ENCODE measurements at regions not wholly inside any gene's neighbourhood (a gene's known extent, or its start where the extent isn't known, plus 50 kb on each side); places are given as distances from the start of the nearest gene placed in this dataset.

GRCh38 chr10:57874810-57875209 lies 392.9 kb downstream of the IPMK start:
- Mint-ChIP-seq H3K9me3 (no peaks in the 10 kb centered on the region), H3K4me3 (no peak overlapping the region), H3K36me3 (ENCODE audit: low read depth) (no peaks in the 10 kb centered on the region; the same call in 2 of the 3 replicates), H3K27ac (no peak overlapping the region), H3K4me1 (no peaks in the 10 kb centered on the region), H3K27me3 (ENCODE audit: insufficient read depth, low read depth, poor library complexity) (no peaks in the 10 kb centered on the region)
- H3K9me2 ChIP-seq (ENCODE audit: insufficient read depth): no peaks in the 10 kb centered on the region
- no peaks in the 10 kb centered on the region for H3K36me3 ChIP-seq (ENCODE audit: insufficient read depth)
- ATAC-seq (no peak), DNase-seq (ENCODE audit: low spot score) (no peak)
- H2AFZ ChIP-seq: peak overlapping the region; percentile 40; the same call in 1 of the 2 replicates
- H3F3A ChIP-seq (replicated peaks; ENCODE audit: low read depth): no peaks in the 10 kb centered on the region
- no peaks in the 10 kb centered on the region for H3K4me1 ChIP-seq (ENCODE audit: insufficient read depth)
- TF ChIP-seq EZH2phosphoT487 (IDR thresholded peaks at IDR 0.05; ENCODE audit: unreplicated experiment) (no peak), STAT1 (IDR thresholded peaks at IDR 0.05; ENCODE audit: unreplicated experiment) (no peak), JUNB (IDR thresholded peaks at IDR 0.05; ENCODE audit: unreplicated experiment) (no peak)
- TF ChIP-seq, protein P1, sequence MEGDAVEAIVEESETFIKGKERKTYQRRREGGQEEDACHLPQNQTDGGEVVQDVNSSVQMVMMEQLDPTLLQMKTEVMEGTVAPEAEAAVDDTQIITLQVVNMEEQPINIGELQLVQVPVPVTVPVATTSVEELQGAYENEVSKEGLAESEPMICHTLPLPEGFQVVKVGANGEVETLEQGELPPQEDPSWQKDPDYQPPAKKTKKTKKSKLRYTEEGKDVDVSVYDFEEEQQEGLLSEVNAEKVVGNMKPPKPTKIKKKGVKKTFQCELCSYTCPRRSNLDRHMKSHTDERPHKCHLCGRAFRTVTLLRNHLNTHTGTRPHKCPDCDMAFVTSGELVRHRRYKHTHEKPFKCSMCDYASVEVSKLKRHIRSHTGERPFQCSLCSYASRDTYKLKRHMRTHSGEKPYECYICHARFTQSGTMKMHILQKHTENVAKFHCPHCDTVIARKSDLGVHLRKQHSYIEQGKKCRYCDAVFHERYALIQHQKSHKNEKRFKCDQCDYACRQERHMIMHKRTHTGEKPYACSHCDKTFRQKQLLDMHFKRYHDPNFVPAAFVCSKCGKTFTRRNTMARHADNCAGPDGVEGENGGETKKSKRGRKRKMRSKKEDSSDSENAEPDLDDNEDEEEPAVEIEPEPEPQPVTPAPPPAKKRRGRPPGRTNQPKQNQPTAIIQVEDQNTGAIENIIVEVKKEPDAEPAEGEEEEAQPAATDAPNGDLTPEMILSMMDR (conservative IDR thresholded peaks at IDR 0.05; ENCODE audit: low read depth in 2 of 2): no peak
- TF ChIP-seq, protein P2, sequence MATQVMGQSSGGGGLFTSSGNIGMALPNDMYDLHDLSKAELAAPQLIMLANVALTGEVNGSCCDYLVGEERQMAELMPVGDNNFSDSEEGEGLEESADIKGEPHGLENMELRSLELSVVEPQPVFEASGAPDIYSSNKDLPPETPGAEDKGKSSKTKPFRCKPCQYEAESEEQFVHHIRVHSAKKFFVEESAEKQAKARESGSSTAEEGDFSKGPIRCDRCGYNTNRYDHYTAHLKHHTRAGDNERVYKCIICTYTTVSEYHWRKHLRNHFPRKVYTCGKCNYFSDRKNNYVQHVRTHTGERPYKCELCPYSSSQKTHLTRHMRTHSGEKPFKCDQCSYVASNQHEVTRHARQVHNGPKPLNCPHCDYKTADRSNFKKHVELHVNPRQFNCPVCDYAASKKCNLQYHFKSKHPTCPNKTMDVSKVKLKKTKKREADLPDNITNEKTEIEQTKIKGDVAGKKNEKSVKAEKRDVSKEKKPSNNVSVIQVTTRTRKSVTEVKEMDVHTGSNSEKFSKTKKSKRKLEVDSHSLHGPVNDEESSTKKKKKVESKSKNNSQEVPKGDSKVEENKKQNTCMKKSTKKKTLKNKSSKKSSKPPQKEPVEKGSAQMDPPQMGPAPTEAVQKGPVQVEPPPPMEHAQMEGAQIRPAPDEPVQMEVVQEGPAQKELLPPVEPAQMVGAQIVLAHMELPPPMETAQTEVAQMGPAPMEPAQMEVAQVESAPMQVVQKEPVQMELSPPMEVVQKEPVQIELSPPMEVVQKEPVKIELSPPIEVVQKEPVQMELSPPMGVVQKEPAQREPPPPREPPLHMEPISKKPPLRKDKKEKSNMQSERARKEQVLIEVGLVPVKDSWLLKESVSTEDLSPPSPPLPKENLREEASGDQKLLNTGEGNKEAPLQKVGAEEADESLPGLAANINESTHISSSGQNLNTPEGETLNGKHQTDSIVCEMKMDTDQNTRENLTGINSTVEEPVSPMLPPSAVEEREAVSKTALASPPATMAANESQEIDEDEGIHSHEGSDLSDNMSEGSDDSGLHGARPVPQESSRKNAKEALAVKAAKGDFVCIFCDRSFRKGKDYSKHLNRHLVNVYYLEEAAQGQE (IDR thresholded peaks at IDR 0.05; ENCODE audit: unreplicated experiment): no peak
- TF ChIP-seq, protein P3, sequence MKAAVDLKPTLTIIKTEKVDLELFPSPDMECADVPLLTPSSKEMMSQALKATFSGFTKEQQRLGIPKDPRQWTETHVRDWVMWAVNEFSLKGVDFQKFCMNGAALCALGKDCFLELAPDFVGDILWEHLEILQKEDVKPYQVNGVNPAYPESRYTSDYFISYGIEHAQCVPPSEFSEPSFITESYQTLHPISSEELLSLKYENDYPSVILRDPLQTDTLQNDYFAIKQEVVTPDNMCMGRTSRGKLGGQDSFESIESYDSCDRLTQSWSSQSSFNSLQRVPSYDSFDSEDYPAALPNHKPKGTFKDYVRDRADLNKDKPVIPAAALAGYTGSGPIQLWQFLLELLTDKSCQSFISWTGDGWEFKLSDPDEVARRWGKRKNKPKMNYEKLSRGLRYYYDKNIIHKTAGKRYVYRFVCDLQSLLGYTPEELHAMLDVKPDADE (IDR thresholded peaks at IDR 0.05): no peak
- H3K4me3 ChIP-seq: no peak overlapping the region
- no peaks in the 10 kb centered on the region for H4K20me1 ChIP-seq (replicated peaks; ENCODE audit: insufficient read depth)
- H3K79me2 ChIP-seq (replicated peaks; ENCODE audit: insufficient read depth): no peaks in the 10 kb centered on the region
- H3K4me2 ChIP-seq: no peak overlapping the region
- no peaks in the 10 kb centered on the region for H3K27me3 ChIP-seq (ENCODE audit: insufficient read depth)
- H3K27ac ChIP-seq (ENCODE audit: low read depth): no peak overlapping the region

- H3K27me3 Mint-ChIP-seq (ENCODE audit: insufficient read depth, low read depth, poor library complexity): no peaks in the 10 kb centered on the region
- H3K27me3 ChIP-seq (ENCODE audit: insufficient read depth): no peaks in the 10 kb centered on the region
- H3K27ac ChIP-seq (ENCODE audit: low read depth): no peak overlapping the region
- H3K4me1 ChIP-seq (ENCODE audit: insufficient read depth): no peaks in the 10 kb centered on the region; the same call in 1 of the 2 replicates
- H3K4me3 ChIP-seq: no peak overlapping the region
- H3K4me3 Mint-ChIP-seq: no peak overlapping the region
- no peaks in the 10 kb centered on the region for H3K79me2 ChIP-seq (replicated peaks; ENCODE audit: insufficient read depth)
- ATAC-seq: no peak
- DNase-seq (ENCODE audit: low spot score): no peak
- no peak overlapping the region for H3K27ac Mint-ChIP-seq
- H3K36me3 Mint-ChIP-seq (ENCODE audit: low read depth): no peaks in the 10 kb centered on the region; the same call in 2 of the 3 replicates
- no peaks in the 10 kb centered on the region for H3K36me3 ChIP-seq (ENCODE audit: insufficient read depth)
- no peaks in the 10 kb centered on the region for H3K9me2 ChIP-seq (ENCODE audit: insufficient read depth)
- H3K4me1 Mint-ChIP-seq: peaks cover 5% of the 10 kb centered on the region; the same call in 2 of the 3 replicates
- H4K20me1 ChIP-seq (replicated peaks; ENCODE audit: insufficient read depth): no peaks in the 10 kb centered on the region
- H3K4me2 ChIP-seq: no peak overlapping the region
- H3K9me3 Mint-ChIP-seq: no peaks in the 10 kb centered on the region
- no peak overlapping the region for H2AFZ ChIP-seq
- no peaks in the 10 kb centered on the region for H3F3A ChIP-seq (replicated peaks; ENCODE audit: low read depth)
- no peak for TF ChIP-seq POLR2AphosphoS5 (IDR thresholded peaks at IDR 0.05; ENCODE audit: low read depth)
- TF ChIP-seq EZH2phosphoT487 (IDR thresholded peaks at IDR 0.05; ENCODE audit: unreplicated experiment): no peak
- TF ChIP-seq, protein P1 (conservative IDR thresholded peaks at IDR 0.05; ENCODE audit: low read depth in 2 of 2): no peak
Measured at GRCh38 chr10:57867241-57867640, 400.5 kb downstream of the IPMK start.
